GM19025 (cell line): ENCODE measurements at regions not wholly inside any gene's neighbourhood (a gene's known extent, or its start where the extent isn't known, plus 50 kb on each side); places are given as distances from the start of the nearest gene placed in this dataset.
"Not testable (repeated sequence)": the region's sequence is repeated elsewhere in the genome, so short reads cannot be mapped to it uniquely, and the experiment has no call there.

ENCODE experiments used
- ATAC-seq: cut with Tn5 transposase; IDR thresholded peaks from one replicate; pipeline ENCODE4 v1.9.1; 2021; ENCODE audit warnings: mild to moderate bottlenecking, low read depth, moderate library complexity; ENCODE audit not compliant: unreplicated experiment

DNA sequence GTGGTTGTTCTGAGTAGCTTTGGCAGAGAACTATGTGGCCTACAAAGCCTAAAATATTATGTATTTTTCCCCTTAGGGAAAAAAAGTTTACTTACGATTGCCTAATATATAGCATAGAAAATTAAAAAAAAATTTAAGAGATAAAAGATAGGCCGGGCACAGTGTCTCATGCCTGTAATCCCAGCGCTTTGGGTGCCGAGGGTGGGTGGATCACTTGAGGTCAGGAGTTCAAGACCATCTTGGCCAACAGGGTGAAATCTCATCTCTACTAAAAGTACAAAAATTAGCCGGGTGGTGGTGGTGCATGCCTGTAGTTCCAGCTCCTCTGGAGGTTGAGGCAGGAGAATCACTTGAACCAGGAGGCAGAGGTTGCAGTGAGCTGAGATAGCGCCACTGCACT lies 439.2 kb upstream of the KLF6 start:
- no peak for ATAC-seq

DNA sequence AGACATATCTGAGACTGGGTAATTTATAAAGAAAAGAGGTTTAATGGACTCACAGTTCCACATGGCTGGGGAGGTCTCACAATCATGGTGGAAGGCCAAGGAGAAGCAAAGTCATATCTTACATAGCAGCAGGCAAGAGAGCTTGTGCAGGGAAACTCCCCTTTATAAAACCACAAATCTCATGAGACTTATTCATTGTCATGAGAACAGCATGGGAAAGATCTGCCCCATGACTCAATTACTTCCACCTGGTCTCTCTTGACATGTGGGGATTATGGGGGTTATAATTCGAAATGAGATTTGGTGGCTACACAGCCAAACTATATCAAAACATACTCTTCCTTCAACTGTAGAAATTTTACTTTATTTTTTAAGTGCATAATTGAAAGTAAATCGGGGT lies 436.3 kb upstream of the KLF6 start:
- ATAC-seq = not testable (repeated sequence)

GRCh38 chr10:4219901-4220300 lies 434.9 kb upstream of the KLF6 start:
- no peak for ATAC-seq

GRCh38 chr10:4217653-4218052 lies 432.6 kb upstream of the KLF6 start:
- ATAC-seq = no peak

DNA sequence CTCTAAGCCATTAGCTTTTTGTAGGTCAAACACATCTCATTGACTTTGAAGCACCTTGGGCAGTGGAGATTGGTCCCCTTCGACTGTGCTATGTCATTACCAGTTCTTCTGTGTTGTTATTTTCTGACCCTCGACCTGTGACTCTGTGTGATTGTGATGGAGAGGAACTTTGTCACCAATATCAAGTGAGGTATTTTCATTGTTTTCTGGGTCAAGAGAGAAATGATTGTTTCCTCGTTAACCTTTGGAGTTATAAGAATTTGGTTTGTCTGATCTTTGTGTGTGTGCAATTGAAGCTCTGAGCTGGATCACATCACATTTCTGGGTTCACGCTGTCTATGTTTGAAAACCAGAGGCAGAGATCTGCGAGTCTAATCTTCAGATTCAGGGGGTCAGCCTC lies 432.2 kb upstream of the KLF6 start:
- ATAC-seq = no peak

GRCh38 chr10:4216726-4217125 lies 431.7 kb upstream of the KLF6 start:
- no peak for ATAC-seq

DNA sequence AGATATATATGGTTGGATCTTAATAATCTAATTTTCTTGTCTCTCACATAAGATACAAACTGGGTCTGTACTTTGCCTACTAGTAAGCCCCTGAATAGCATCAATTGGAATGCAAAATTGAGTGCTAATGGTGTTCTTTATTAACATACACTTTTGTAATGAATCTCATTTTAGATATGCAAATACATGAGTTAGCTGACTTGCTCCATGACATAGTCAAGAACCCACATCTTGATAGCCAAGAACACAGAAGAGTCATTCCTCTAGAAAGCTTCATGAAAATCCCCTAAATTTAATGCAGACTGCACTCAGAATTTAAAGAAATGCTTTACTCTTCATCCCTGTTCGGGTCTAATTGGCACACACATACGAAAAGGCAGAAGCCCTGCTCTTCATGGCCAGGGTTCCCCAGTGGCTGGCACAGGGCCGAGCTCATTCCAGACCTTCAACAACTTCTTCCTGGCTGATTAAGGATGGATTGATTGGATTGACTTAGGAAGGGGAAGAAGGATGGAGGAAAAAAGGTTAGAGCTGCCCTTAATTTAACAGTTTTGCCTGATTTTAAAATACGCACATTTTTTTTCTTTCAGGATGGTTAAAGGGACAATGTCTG lies 431.1 kb upstream of the KLF6 start:
- no peak for ATAC-seq

DNA sequence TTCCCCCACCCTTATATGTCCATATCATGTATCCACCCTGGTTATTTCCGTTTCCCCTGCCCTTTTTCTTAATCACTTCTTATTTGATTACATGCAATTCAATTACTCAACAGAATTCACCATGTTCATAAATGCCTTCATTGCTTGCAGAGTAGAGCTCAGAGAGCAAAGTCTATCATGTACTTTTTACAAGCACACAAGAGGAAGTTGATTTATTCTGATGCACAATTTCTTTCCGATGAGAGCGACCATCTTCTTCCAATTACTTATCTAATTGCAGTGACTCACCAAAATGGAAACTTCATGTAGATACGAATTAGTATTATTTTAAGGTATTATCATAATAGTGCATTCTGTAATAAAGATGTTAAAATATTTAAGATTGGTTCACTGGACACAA lies 430.5 kb upstream of the KLF6 start:
- no peak for ATAC-seq

GRCh38 chr10:4214908-4215307 lies 429.9 kb upstream of the KLF6 start:
- ATAC-seq = no peak

GRCh38 chr10:4213441-4213840 lies 428.4 kb upstream of the KLF6 start:
- no peak for ATAC-seq

DNA sequence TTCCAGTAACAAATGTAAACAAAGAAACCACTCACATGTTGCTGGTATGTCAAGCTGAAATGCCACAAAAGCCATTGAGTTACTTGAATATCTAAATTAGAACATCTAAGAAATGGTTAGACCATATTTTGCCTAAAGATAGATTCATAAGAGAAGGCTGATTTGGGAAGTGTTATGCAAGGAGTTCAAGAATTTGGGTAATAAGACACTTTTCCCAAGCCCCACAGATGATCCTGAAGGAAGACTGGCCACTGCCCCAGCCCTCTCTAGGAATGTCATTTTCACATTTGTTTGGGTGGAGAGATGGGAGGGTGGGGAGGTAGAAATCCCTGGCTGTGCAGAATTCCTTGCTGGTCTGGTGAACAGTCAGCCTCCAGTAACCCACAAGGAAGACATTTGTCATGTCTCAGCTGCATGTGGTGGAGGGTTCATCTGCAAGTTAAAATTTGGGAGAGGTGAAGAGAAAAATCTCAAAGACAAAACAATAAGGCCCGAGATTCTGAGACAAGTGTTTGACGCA lies 427.2 kb upstream of the KLF6 start:
- no peak for ATAC-seq

DNA sequence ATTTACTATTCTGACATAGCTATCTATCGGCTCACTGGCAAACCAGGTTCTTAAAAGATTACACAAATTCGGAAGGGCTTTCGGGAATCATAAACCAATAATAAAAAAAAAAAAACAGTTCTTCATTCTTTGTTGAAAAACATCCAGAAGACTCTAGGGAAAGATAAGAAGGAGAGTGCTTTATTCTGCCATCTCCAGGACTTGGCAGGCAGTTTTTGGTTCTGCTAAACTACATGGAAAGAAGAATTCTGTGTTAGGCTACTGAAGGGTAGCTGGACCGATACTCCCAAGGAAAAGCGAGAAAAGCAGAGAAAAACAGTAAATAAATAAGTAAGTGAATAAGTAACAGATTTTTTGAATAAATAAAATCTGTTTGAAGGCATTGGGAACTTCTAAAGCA lies 423.5 kb upstream of the KLF6 start:
- ATAC-seq = no peak

DNA sequence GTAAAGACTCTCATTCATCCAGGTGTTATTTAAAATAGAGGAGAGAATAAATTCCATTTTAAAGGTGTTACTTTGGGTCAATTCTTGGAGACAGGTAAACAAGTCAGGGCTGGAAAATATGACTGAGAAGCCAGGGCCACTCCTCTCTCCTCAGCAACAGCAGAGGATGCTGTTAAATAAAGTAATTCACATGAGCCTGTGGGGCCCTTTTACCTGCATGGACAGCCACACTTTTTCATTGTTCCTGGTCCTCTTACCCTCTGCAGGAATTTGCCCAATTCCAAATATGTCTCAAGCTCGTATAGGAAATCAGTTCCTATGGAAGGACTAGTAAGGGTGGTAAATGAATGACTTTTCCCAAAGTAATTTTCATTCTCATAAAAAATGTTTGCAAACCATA lies 420.1 kb upstream of the KLF6 start:
- ATAC-seq = no peak

DNA sequence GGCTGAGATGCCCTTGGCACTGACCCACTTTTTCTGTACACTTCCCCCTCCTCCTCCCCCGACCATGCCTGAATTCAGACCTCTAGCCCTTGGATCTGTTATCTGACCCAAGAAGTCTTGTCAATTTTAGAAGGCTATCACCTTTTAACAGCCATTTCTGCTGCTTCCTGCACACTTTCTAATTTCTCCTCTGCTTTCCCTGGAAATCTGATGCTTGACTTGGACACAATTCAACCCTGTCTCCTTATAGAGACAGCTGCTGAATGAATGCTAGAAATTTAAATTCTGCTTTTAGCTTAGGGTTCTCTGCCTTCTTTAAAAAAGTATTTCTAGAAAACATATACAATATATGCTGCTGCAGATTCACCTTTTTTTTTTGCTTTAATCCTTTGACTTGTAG lies 417.9 kb upstream of the KLF6 start:
- ATAC-seq = no peak

GRCh38 chr10:4201866-4202825 lies 417.1 kb upstream of the KLF6 start:
- ATAC-seq = no peak

DNA sequence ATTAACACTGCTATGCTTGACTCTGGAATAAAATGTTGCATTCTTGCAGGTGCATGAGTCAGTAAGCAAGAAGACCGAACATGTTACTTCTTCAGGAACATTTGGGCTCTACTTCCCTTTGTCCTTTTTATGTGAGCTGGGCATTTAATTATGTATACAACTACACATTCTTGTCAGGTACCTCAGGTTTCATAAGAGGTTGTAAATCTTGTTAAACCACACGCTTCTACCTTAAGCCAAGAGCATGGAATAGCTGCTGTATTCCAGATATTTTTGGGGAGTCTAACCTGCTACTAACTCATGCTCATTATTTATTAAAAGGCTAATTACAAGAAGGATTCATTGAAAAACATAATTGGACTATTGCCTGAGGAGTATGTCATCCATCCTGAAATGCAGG lies 414.2 kb upstream of the KLF6 start:
- ATAC-seq = no peak

DNA sequence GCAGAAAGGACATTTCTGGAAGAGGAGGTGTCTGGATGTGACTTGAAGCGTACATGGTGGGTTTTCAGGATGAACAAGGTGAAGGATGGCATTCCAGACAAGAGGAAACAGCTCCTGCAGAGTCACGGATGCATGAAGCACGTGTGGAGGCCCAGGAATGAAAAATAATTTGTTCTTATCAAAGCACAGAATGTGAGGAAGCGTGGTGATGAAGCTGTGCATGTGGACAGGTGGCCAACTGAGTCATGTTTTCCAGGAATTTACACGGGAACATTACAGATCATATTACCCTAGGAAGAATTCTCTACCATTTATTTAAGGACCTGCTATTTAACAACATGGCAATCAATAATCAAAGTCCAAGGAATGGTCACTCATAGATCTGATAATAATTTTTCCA lies 413.2 kb upstream of the KLF6 start:
- ATAC-seq = no peak

DNA sequence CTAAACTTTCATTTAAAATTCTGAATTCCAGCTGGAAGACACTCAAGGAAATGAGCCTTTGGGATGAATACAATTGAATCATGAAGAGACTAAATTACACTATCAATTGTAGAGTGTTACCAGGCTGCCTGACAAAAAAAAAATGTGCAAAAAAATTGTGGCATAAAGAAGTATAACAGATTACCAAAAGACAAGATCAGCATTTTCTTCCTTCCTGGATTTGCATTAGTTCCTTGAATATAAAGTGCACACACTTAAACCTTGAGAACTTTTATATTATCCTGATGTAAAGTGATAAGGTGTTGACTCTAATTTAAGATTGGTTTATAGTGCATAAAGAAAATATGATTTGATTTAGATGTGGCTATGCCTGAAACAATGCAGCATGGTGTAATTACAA lies 412.7 kb upstream of the KLF6 start:
- no peak for ATAC-seq

- ATAC-seq = no peak
These were observed 411.9 kb upstream of the KLF6 start for GRCh38 chr10:4196771-4197390.

GRCh38 chr10:4196183-4196582 lies 411.2 kb upstream of the KLF6 start:
- ATAC-seq = no peak

DNA sequence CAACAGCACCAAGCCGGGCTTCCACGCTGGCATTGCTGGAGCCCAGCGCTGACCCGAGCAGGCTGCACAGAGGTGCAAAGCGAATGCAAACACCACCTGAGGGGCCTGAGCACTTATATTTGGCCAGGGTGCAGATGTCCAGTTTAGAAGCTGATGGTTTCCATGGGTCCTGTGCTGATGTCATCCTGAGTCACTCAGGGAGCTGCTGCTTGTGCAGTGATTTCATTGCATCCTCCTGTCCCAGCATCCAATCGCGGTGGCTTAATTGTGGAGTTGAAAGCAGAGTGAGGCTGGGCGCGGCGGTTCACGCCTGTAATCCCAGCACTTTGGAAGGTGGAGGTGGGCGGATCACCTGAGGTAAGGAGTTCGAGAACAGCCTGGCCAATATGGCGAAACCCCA lies 410.2 kb upstream of the KLF6 start:
- ATAC-seq = no peak
